Stimulated activated naive CD4-positive, alpha-beta T cell (primary cell): ENCODE measurements at regions not wholly inside any gene's neighbourhood (a gene's known extent, or its start where the extent isn't known, plus 50 kb on each side); places are given as distances from the start of the nearest gene placed in this dataset.

Experiments
- DNase-seq, 6 experiments: peaks; one replicate each; lab custom pipeline; 2025; lab: John Stamatoyannopoulos, UW

GRCh38 chr21:28789523-28789922 is 203.2 kb downstream of the LTN1 start:
- no peak for DNase-seq

DNA sequence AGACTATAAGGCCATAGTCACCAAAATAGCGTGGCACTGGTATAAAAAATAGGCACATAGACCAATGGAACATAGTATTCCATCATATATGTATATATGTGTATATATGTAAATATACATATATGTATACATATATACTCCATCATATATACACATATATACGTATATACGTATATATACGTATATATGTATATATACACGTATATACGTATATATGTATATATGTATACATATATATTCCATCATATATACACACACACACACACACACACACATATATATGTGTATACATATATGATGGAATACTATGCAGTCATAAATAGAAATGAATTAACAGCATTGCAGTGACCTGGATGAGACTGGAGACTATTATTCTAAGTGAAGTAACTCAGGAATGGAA is 204.6 kb downstream of the LTN1 start:
- no peak for DNase-seq

DNA sequence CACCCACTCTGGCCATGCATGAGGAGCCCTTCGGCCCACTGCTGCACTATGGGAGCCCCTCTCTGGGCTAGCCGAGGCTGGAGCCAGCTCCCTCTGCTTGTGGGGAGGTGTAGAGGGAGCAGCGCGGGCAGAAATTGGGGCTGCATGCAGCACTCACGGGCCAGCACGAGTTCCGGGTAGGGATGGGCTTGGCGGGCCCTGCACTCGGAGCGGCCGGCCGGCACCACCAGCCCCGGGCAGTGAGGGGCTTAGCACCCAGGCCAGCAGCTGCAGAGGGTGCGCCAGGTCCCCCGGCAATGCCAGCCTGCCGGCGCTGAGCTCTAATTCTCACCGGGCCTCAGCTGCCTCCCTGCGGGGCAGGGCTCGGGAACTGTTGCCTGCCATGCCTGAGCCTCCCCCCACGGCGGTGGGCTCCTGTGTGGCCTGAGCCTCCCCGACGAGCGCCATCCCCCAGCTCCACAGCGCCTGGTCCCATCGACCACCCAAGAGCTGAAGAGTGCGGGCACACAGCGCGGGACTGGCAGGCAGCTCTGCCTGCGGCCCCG is 209.0 kb downstream of the LTN1 start:
- DNase-seq, result no peak

DNA sequence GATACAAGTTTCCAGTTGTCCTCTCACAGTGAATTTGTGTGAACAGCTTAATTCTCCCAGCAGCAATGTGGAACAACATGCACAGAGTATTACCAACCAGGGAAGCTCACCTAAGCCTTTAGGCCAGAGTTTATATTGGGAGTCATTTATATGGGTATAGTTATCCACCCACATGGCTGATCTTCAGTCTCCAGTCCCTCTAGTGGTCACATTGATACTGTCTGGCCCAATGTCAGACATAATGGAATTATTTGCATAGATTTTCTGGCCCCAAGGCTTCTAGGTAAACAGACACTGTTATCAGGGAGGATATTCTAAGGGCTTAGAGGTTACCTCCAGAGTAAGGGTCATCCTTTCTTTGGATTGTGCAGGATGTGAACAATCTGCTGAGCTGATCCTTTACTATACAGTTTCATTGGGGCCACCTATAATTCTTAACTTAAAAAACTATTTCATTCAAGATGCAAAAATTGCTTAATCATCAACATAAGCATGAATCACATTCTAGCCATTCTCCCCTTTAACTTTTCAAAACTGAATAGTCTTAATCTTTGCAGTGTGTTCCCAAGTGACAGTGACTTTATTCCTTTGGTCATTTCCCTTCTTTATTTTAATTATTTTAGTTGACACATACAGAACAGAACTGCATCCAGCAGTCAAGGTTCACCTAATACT is 210.9 kb downstream of the LTN1 start:
- DNase-seq, result no peak

- DNase-seq, result no peak
Observed at GRCh38 chr21:28779914-28780313, 212.8 kb downstream of the LTN1 start.

GRCh38 chr21:28776251-28776650 is 216.4 kb downstream of the LTN1 start:
- DNase-seq, result no peak

DNA sequence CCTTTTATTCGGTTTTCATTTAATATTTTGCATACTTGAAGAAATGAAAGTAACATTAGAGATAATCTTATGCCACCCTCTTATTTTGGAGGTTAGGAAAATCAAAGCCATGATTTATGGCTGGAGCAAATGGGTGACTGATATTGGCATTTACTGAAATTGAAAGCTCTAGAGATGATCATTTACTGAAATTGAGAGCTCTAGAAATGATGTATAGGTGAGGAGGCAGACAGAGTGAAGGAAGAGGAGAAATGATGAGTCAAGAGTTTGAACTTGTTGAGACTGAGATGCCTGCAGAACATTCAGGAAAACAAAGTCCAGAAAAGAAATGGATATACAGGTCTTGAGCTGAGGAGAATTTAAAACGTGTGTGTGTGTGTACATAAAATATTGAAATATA is 217.6 kb downstream of the LTN1 start:
- DNase-seq, result no peak

DNA sequence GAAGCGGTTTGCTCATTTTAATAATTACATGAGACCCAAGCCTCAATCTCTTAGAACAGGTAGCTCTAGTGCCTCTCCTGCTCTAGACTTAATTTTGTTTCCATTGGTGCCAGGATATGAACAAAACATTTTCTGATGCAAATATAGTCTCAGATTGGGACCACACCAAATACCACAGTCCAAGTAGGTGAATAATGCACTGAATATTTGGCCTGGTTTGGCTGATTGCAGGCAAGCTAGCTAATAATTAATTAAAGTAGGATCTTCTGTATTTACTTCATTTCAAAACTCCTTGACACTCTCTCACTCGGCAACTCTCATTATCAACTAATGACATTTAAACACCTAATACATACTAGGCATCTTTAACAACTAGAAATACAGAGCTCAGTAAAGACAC is 219.6 kb downstream of the LTN1 start:
- DNase-seq, result no peak

DNA sequence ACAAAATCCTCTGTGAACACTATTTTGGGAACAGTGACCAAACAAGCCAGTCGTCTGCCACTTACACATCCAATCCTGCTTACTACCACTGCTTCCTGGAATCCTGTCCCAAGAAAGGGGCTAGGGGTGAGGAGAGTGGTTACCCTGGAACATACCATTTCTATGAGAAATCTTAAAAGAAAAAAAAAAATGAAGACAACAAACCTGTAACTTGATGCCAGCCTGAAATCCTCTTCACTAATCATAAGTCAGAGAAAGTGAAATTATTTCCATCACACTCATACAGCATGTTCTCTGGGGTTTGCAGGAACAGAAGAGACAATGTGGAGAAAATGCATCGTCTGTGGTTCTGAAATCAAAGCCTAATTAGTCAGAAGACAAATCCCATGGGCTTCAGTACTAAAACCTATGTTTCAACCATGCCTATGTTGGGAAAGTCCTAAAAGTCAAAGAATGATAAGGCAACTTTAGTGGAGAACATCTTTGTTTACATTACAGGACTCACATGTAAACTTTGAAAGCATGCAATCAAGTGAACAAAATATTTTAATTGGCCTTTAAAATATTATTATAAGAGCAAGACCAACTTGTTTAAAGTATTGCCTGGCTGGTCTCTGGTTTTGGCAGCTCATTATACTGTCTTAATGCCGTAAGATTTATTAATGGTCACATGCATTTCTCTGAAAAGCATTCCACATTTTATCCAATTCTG is 220.7 kb downstream of the LTN1 start:
- no peak for DNase-seq

DNA sequence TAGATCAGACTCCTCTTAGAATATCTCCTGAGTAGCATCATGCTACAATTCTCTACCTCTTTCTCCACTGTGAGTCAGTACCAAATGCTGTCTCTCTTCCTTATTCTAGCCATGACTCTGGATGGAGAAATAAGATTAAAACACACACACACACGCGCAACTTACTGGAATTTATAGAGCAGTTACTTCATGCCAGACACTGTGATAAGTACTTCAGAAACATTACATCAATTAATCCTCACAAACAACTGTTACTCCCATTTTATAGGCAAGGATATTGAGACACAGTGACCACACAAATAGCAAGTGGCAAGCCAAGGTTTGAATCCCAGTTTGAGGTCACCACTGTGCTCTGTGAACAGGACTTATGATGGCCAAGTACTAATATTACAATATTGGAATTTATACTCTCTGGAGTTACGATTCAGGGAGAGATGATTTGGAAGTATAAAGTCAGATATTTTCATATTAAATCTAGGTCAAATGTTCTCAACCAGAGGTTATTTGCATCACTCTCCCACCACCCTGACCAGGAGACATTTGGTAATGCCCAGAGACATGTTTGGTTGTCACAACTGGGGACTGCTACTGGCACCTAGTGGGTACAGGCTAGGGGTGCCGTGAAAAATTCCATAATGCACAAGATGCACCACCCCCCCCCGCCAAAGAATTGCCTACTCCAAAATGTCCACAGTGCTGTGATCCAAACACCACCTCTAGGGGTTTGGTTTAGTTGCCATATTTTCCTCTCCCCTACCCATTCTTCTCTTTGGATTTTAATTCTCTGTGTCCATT is 221.6 kb downstream of the LTN1 start:
- DNase-seq, result no peak

DNA sequence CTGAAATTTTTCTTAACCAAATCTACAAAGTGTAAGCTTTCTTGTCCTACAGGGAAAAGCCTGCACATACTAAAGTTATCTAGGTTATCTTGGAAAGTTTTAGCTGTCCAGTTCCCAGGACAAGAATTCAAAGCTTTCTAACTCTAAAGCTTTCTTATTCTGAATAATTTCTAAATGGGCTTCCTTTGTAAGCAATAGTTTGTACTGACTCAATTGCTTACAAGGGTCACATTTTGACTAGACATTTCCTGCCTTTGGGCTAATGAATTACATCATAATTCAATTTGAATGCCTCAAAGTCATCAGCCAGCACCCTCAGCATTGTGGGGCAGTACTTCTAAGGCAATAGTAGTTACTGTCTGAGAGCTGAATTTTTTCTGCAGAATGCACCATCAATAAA is 223.0 kb downstream of the LTN1 start:
- no peak for DNase-seq

DNA sequence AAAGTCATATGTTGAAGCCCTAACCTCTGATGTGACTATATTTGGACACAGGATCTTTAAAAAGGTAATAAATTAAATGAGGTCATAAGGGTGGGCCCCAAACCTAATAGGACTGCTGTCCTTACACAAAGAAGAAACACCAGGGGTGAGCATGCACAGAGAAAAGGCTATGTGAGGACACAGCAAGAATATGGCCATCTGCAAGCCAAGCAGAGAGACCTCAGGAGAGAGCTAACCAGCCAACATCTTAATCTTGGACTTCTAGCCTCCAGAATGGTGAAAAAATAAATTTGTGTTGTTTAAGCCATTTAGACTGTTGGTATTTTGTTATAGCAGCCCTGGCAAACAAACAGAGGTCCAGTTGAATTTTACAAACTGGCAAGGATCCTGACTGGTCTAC is 223.9 kb downstream of the LTN1 start:
- no peak for DNase-seq

GRCh38 chr21:28767523-28767922 is 225.2 kb downstream of the LTN1 start:
- no peak for DNase-seq

DNA sequence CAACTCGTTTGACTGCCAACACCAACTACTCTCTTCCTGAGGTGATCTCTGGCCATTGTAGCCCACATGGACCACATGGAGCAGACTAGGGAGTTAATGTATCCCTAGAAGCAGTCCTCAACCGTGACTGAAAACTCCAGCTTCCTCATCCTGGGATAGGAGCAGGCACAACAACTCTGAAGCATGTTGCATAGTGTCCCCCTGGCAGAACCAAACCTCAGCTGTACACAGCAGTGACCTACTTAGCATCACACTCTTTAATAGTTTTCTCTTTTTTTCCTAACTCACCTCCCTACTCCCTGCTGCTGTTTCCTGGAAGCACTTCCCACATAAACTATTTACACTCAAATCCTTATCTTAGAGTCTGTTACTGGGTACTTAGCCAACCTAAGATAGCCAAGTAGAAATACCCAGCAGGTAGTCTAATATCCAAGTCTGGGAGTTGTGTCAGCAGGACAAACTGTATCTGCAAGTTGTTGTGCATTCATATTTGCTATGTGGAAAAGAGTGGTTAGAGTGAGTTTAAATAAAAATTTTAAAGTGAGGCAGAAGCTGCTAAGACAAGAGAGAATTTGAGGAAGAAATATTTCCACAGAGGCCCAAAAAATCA is 228.8 kb downstream of the LTN1 start:
- DNase-seq, result no peak

DNA sequence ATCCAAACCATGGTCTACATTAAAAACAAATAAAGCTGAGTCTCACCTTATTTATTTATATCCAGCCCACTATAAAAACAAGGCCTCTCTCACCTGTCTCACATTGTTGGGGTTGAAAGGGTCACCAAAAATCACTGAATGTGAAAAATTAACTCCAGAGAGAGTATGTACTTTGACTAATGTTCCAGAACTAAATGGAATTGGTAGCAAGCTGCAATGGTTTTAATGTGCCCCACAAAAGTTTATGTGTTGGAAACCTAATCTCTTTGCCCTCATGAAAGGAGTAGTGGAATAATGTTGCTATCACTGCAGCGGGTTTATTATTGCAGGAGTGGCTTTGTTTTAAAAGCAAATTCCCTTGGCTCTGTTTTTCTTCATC is 230.3 kb downstream of the LTN1 start:
- no peak for DNase-seq

- DNase-seq, result no peak
Observed at GRCh38 chr21:28761674-28762356, 230.9 kb downstream of the LTN1 start.

DNA sequence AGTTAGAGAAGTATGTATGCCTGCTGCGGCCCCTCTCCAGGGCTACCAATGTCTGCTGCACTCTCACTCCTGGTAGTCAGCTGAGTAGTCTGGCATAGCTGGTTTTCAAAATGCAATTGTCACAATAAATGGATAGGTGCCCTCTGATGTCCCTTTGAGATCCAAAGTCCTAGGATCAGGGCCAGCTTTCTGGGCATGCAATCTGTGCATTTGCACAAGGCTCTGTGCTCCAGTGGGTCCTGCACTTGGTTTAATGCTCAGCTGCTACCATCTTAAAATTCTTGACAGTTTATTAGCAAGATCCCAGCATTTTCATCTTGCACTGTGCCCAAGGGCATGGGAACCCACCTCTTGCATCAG is 233.8 kb downstream of the LTN1 start:
- no peak for DNase-seq

DNA sequence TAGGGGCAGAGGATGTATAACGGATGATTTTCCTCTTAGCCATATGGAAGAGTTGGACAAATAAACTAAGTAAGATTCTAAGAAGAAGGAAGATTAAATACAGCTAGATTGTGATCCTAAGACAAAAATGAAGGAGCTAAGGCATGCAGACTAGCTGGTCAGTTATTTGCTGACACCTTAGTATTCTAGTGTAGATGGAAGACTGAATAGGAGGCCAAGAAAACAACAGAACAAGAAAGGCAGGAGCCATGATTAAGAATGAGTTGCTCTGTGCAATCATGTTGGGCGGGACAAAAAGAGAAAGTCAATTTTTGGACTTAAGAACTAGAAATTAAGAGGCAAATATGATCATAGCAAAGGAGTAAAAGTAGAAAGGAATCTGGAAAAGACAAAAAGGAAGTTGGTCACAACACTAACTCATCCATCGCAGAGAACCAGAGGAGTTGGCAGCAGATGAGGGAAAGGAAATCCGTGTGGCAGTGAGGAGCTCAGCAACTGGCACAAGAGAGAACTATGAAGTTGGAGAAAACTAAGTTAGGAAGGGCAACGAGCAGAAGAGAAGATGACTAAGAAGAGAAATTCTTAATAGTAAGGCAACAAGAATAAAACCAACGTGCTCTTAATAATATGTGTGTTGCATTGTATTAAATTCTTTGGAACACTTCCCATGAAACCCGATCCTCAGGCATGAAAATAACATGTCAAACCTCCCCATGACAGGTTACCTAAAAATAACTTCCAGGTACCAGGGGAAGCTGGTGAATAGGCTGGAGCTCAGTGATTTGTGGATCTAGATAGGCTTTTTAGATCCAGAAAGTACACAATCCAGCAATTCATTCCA is 234.4 kb downstream of the LTN1 start:
- no peak for DNase-seq

GRCh38 chr21:28754862-28755261 is 237.8 kb downstream of the LTN1 start:
- no peak for DNase-seq

DNA sequence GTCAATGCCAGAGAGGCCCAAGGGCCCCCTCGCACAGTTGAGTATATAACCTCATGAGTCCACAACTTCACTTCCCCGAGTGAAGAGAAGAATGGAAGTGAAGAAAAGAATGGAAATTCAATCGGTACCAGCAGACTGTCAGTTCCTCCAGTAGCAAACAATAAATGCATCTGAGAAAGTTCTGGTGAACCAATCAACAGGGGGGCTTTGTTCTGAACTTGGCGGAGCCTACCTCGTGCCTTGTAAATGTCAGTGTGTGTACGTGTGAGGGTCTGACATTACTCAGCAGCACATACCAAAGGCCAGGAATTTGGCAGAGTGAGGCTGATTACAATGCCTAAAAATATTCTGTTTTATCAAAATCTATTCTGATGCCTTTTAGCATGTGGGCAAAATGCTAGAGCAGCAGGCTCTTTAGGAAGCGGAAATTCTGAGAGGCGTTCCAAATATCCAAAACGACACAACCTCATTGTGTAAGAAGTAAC is 238.5 kb downstream of the LTN1 start:
- no peak for DNase-seq

DNA sequence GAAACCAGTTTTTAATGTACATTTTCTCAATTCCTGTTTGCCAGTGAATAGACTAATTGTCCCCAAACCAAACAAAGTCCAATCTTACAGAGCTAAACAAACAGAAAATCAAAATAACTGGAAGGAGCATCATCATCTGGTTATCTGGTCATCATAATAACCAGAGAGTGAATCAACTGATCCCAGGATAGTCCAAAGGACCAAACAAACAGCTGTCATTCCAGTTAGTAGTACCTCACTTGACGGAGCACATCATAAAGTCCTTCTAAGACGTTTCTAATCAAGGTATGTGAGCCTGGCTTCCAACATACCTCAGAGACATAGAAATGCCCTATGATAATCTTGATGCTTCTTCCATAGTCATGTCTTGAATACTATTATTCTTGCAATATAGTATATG is 240.5 kb downstream of the LTN1 start:
- DNase-seq, result no peak
